ENCODE measurements at regions not wholly inside any gene's neighbourhood (a gene's known extent, or its start where the extent isn't known, plus 50 kb on each side); places are given as distances from the start of the nearest gene placed in this dataset.

- no peak for DNase-seq (ENCODE audit: low spot score)
Observed at GRCh38 chr6:153625089-153625488, 414.0 kb upstream of the OPRM1 start.

DNA sequence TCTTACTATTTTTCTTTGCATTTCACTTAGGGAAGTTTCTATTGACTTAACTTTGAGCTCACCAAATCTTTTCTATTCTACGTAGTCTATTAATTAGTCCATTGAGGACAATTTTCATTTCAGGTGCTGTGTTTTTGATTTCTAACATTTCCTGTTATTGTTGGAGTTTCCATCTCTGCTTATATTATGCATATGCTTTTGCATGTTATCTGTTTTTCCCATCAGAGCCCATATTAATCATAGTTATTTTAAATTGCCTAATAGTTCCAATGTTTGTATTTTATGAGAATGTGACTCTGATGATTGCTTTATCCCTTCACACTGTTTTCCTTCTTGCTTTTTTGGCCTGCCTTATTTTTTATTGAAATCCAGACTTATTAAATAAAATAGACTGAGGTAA, 414.5 kb upstream of the OPRM1 start:
- no peak for DNase-seq (ENCODE audit: low spot score)

- no peak for DNase-seq (ENCODE audit: low spot score)
Observed at GRCh38 chr6:153623496-153623895, 415.5 kb upstream of the OPRM1 start.

DNA sequence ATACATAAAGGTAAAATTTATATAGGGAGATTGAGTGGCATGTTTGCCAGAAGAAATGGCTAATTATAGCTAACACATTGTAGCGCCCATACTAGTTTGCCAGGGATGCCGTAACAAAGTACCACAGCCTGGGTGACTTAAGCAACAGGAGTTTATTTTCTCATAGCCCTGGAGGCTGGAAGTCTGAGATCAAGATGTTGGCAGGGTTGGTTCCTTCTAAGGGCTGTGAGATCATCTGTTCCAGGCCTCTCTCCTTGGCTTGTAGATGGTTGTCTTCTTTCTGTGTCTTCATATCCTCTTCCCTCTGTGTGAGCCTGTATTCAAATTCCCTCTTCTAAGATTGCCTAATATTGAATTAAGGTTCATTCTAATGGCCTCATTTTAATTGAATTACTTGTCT, 417.5 kb upstream of the OPRM1 start:
- DNase-seq (ENCODE audit: low spot score), result no peak

DNA sequence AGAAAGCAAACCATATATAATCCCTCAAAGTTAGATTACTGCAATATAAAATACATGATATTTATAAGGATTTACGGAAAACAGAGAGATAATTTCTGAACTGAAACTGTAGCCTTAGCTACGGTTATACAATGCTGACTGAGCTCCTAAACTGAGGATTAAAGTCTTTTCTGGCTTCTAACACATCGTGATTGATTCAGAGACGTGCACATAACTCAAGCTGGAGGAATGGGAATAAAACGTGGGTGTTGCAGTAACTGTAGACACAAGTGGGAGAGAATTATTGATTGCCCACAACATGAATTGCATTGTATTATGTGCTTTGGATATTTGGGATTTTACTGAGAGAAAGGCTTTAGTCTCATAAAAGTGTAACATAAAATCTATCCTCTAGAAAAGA, 418.0 kb upstream of the OPRM1 start:
- no peak for DNase-seq (ENCODE audit: low spot score)

DNA sequence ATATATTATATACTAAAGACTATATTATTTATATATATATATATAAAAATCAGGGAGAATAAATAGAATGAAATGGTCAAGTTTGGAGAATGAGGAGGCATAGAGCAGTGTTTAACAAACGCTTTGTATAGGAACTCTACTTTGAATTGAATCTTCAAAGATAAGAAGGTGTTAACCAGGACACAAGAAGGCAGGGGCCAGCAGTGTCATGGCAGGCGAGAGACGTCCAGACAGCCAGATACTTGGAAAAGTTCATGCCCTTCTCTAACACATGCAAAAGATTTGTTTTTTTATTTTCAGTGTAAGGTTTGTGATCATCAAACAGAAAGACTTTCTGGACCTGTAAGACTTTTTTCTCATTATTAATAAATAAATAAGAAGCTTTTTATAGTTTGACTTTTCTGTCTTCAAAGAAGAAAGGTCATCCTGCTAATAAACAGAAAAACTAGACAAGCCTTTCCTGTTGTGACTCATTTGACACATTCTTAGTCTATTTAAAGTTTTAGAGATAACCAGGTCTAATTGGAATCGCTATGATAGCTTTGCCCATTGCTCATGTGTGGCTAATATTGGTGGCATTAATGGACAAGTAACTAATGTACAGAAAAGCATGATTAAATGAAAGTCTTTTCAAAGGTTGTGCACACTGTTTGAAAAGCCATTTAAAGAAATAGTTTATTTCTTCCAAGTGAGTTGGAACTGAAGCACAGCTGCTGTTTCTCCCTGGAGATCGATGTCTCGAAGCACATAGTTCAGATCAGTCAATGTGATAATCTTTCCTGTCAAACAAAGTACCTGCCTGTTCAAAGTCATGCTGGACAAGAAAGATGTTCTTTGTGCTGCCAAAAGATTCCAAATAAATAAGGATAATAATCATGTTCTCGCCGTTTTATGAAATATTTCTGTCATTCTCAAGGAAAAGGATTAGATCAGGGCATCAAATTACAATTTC, 420.4 kb upstream of the OPRM1 start:
- no peak for DNase-seq (ENCODE audit: low spot score)

DNA sequence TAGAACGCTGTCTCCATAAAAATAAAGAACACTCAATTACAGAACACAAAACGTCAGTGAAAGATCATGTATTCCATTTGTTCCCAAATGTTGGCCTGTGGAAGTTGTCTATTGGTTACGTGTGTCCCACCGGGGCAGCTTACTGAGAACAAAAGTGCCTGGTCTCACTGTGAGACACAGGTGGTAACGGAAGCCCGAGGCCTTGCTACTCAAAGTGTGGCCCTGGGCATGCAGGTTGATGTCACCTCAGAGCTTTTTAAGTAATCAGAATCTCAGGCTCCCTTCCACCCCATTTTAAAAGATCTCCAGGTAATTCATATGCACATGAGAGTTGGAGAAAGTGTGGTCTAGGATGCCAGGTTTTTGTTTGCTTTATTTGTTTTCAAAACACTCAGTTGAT, 422.5 kb upstream of the OPRM1 start:
- no peak for DNase-seq (ENCODE audit: low spot score)

DNA sequence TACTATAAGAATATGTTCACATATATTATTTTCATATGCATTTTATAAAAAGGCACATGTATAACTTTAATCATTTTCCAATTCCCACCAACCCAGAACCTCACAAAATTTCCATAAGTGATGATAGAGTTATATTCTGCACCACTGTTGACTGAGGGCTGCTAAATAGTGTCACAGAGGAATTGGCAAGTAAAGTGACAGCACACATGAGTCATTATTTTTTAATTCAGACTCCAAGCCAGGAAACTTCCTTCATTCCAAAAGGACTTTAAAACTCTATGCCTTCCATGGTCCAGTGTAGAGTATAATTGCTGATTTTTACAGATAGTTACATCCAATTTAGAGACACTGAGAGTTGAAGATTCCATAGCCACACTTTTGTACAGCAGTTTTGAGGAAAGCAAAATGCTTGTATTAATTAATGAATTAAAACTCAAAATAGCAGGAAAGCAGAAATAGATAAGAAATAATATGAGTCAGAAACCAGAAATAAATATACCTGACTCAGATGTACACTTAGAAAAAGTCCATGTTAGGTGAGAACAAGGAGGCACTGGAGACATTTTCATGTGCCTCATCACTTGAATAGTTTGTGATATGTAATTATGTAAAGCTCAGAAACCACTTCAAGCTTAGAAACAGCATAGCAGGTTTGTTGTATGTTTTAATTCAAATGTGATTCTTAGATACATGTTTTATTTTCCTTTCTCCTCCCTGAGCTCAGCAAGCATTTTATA, 425.2 kb upstream of the OPRM1 start:
- no peak for DNase-seq (ENCODE audit: low spot score)

GRCh38 chr6:153602401-153602800, 436.6 kb upstream of the OPRM1 start:
- DNase-seq (ENCODE audit: low spot score), result no peak

GRCh38 chr6:153599901-153600300, 439.1 kb upstream of the OPRM1 start:
- DNase-seq (ENCODE audit: low spot score), result no peak

GRCh38 chr6:153595903-153596302, 443.1 kb upstream of the OPRM1 start:
- no peak for DNase-seq (ENCODE audit: low spot score)

- DNase-seq (ENCODE audit: low spot score), result no peak
Observed at GRCh38 chr6:153594871-153595270, 444.2 kb upstream of the OPRM1 start.

DNA sequence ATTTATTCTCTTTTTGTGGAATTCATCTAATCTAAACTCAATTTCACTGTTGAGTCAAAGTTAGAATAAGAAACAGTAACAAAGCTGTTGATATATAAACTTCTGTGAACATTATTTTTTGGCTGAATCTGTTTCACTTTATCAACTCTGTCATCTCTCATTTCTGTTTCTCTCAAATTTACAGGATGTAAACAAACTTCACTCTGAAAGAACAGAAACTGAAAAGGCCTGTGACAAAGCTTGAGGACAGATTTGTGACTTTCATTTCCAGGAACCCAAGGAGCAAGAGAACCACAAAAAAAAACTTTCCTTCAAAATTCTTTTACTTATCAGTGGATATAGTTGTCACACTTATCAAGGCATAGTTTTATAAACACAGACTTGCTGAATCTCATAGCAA, 447.9 kb upstream of the OPRM1 start:
- no peak for DNase-seq (ENCODE audit: low spot score)

- DNase-seq (ENCODE audit: low spot score), result no peak
Observed at GRCh38 chr6:153590411-153590810, 448.6 kb upstream of the OPRM1 start.

- DNase-seq (ENCODE audit: low spot score), result no peak
Observed at GRCh38 chr6:153588330-153588729, 450.7 kb upstream of the OPRM1 start.

- DNase-seq (ENCODE audit: low spot score), result no peak
Observed at GRCh38 chr6:153583685-153584084, 452.6 kb upstream of the RGS17 start.

GRCh38 chr6:153580776-153581175, 449.7 kb upstream of the RGS17 start:
- DNase-seq (ENCODE audit: low spot score), result no peak

DNA sequence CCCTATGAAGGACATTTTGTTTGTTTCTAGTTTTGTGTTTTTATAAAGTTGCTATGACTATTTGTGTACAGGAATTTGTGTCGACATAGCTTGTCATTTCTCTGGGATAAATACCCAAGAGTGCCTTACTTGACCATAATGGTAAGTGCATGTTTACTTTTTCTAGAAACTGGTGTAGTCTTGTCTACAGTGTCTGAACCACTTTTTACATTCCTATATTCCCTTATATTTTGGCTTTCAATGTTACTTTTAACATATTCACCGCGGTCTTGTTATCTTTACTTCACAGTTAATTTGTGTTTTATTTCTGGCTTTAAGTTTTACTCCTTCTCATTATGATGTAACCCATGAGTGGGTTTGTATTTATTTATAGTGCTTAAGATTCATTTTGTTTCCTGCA, 444.4 kb upstream of the RGS17 start:
- no peak for DNase-seq (ENCODE audit: low spot score)

- DNase-seq (ENCODE audit: low spot score), result no peak
Observed at GRCh38 chr6:153574231-153574630, 443.1 kb upstream of the RGS17 start.

DNA sequence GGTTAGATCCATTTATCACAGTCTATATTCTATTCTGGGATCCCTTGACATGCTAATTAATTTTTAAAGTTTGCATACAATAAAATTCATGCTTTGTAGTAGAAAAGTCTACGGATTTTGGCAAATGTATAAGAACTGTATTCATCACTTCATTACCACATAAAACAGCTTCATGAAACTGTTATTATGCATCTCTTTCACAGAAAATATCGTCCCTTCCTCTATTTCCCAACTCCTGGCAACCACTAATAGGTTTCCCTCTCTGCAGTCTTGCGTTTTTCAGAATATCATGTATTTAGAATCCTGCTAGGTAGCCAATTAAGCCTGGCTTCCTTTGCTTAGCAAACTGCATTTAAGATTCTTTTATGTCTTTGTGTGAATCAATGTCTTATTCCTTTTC, 441.3 kb upstream of the RGS17 start:
- DNase-seq (ENCODE audit: low spot score), result no peak

DNA sequence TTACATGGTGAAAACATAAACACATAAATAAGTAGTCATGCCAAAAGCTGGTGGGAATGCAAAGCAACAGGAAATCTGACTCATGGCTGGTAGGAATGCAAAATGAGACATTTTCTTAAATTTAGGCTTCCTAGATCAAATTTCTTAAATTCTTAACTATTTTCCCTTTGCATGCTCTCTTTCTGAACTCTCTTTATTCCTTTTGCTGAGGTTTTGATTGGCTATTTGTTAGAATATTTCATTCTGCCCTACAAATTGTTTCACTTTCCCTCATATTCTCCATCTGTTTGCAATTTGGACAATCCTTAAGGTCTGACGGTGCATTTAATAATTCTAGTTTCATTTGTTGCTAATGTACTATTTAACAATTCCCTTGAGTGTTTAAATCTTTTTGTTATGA, 437.5 kb upstream of the RGS17 start:
- no peak for DNase-seq (ENCODE audit: low spot score)

DNA sequence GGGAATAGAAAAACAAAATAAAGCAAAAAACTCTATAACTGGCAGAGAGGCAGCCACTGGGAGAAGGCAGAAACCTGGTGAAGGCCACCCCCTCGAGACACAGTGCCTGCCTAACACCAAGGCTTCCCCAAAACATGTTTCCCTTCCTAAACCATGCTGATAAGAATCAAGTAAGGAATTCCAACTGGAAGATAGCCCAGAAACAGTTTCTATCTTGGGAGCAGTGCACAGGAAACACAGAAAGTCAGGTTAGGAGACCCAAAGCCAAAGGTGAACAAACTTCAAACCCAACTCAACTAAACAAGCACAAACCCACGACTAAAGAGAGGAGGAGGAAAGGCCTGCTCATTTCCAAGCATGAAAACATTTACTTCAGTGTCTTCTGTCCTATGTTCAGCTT, 433.7 kb upstream of the RGS17 start:
- no peak for DNase-seq (ENCODE audit: low spot score)

GRCh38 chr6:153563001-153563400, 431.9 kb upstream of the RGS17 start:
- no peak for DNase-seq (ENCODE audit: low spot score)

Data from activated CD4-positive, alpha-beta T cell treated with anti-CD3 and anti-CD28 coated beads, Interleukin-2, Interleukin-4, amounts not matched to agents 100 ng/mL and 50 ng/mL, durations not matched to agents 16 hours and 8 hours (primary cell).